Activated T-cell treated with anti-CD3 and anti-CD28 coated beads for 24 hours (primary cell): ENCODE measurements at regions not wholly inside any gene's neighbourhood (a gene's known extent, or its start where the extent isn't known, plus 50 kb on each side); places are given as distances from the start of the nearest gene placed in this dataset.
A peak's percentile ranks its signal among the peaks of the same experiment; 100 is the strongest.

Experiments used
- DNase-seq: peaks from one replicate; pipeline ENCODE4 v3.0.0-alpha.2; 2020; ENCODE audit warnings: low read depth

- no peak for DNase-seq
These were observed 66.5 kb upstream of the ARRDC4 start for GRCh38 chr15:97893967-97894366.

- DNase-seq, result no peak
These were observed 60.5 kb upstream of the ARRDC4 start for GRCh38 chr15:97899981-97900380.

GRCh38 chr15:97902140-97902780 lies 58.2 kb upstream of the ARRDC4 start:
- no peak for DNase-seq

GRCh38 chr15:97903560-97903959 lies 56.9 kb upstream of the ARRDC4 start:
- no peak for DNase-seq

GRCh38 chr15:97903971-97904572 lies 56.4 kb upstream of the ARRDC4 start:
- no peak for DNase-seq

- DNase-seq, result peak; percentile 35
These were observed 51.1 kb upstream of the ARRDC4 start for GRCh38 chr15:97909291-97909891.
